ENCODE measurements at regions not wholly inside any gene's neighbourhood (a gene's known extent, or its start where the extent isn't known, plus 50 kb on each side); places are given as distances from the start of the nearest gene placed in this dataset.

- Histone ChIP-seq H4K20me1 (replicated peaks; ENCODE audit: insufficient read depth) (no peaks in the 10 kb centered on the region), H3K79me2 (replicated peaks; ENCODE audit: insufficient read depth) (no peaks in the 10 kb centered on the region), H3K27me3 (ENCODE audit: insufficient read depth) (no peaks in the 10 kb centered on the region), H3K27ac (ENCODE audit: low read depth) (no peak overlapping the region), H3K4me3 (no peak overlapping the region), H3F3A (replicated peaks; ENCODE audit: low read depth) (no peaks in the 10 kb centered on the region), H3K36me3 (ENCODE audit: insufficient read depth) (no peaks in the 10 kb centered on the region), H2AFZ (no peak overlapping the region), H3K4me1 (ENCODE audit: insufficient read depth) (peaks cover 8% of the 10 kb centered on the region), H3K4me2 (0 out of 2 replicates have a peak overlapping the region, but pooled peaks have one; percentile 31), H3K9me2 (ENCODE audit: insufficient read depth) (no peaks in the 10 kb centered on the region)
- no peak overlapping the region for H3K27ac Mint-ChIP-seq
- DNase-seq (ENCODE audit: low spot score) (no peak), ATAC-seq (peak; percentile 40; the same call in 2 of the 3 replicates)
- no peak for TF ChIP-seq JUNB (IDR thresholded peaks at IDR 0.05; ENCODE audit: unreplicated experiment)
- TF ChIP-seq EZH2phosphoT487 (IDR thresholded peaks at IDR 0.05; ENCODE audit: unreplicated experiment), result no peak
- TF ChIP-seq EZH2 (IDR thresholded peaks at IDR 0.05; ENCODE audit: low read depth, unreplicated experiment), result no peak
- TF ChIP-seq STAT1 (IDR thresholded peaks at IDR 0.05; ENCODE audit: unreplicated experiment), result no peak
- TF ChIP-seq ZNF331 (CRISPR knock-in tag; IDR thresholded peaks at IDR 0.05; ENCODE audit: low read depth), result no peak
- no peak for TF ChIP-seq ETS1 (IDR thresholded peaks at IDR 0.05)
- TF ChIP-seq, protein P1, sequence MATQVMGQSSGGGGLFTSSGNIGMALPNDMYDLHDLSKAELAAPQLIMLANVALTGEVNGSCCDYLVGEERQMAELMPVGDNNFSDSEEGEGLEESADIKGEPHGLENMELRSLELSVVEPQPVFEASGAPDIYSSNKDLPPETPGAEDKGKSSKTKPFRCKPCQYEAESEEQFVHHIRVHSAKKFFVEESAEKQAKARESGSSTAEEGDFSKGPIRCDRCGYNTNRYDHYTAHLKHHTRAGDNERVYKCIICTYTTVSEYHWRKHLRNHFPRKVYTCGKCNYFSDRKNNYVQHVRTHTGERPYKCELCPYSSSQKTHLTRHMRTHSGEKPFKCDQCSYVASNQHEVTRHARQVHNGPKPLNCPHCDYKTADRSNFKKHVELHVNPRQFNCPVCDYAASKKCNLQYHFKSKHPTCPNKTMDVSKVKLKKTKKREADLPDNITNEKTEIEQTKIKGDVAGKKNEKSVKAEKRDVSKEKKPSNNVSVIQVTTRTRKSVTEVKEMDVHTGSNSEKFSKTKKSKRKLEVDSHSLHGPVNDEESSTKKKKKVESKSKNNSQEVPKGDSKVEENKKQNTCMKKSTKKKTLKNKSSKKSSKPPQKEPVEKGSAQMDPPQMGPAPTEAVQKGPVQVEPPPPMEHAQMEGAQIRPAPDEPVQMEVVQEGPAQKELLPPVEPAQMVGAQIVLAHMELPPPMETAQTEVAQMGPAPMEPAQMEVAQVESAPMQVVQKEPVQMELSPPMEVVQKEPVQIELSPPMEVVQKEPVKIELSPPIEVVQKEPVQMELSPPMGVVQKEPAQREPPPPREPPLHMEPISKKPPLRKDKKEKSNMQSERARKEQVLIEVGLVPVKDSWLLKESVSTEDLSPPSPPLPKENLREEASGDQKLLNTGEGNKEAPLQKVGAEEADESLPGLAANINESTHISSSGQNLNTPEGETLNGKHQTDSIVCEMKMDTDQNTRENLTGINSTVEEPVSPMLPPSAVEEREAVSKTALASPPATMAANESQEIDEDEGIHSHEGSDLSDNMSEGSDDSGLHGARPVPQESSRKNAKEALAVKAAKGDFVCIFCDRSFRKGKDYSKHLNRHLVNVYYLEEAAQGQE (IDR thresholded peaks at IDR 0.05; ENCODE audit: unreplicated experiment), result no peak
- TF ChIP-seq POLR2AphosphoS5 (IDR thresholded peaks at IDR 0.05; ENCODE audit: low read depth), result no peak
- TF ChIP-seq, protein P2, sequence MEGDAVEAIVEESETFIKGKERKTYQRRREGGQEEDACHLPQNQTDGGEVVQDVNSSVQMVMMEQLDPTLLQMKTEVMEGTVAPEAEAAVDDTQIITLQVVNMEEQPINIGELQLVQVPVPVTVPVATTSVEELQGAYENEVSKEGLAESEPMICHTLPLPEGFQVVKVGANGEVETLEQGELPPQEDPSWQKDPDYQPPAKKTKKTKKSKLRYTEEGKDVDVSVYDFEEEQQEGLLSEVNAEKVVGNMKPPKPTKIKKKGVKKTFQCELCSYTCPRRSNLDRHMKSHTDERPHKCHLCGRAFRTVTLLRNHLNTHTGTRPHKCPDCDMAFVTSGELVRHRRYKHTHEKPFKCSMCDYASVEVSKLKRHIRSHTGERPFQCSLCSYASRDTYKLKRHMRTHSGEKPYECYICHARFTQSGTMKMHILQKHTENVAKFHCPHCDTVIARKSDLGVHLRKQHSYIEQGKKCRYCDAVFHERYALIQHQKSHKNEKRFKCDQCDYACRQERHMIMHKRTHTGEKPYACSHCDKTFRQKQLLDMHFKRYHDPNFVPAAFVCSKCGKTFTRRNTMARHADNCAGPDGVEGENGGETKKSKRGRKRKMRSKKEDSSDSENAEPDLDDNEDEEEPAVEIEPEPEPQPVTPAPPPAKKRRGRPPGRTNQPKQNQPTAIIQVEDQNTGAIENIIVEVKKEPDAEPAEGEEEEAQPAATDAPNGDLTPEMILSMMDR (conservative IDR thresholded peaks at IDR 0.05; ENCODE audit: low read depth in 2 of 2), result no peak
- TF ChIP-seq CREB1 (CRISPR knock-in tag; IDR thresholded peaks at IDR 0.05; ENCODE audit: low read depth), result no peak
- H3K9me3 Mint-ChIP-seq, result no peaks in the 10 kb centered on the region
- peaks cover 2% of the 10 kb centered on the region for H3K27me3 Mint-ChIP-seq (ENCODE audit: insufficient read depth, low read depth, poor library complexity)
- peaks cover 15% of the 10 kb centered on the region; the same call in 2 of the 3 replicates for H3K4me1 Mint-ChIP-seq
- no peaks in the 10 kb centered on the region for H3K36me3 Mint-ChIP-seq (ENCODE audit: low read depth)
- no peak overlapping the region for H3K4me3 Mint-ChIP-seq
These were observed 225.6 kb upstream of the TBC1D5 start for GRCh38 chr3:17967953-17968607.
